Parathyroid adenoma (tissue), 2 donors: ENCODE measurements at regions not wholly inside any gene's neighbourhood (a gene's known extent, or its start where the extent isn't known, plus 50 kb on each side); places are given as distances from the start of the nearest gene placed in this dataset.
"Not testable (repeated sequence)": the region's sequence is repeated elsewhere in the genome, so short reads cannot be mapped to it uniquely, and the experiment has no call there.

ENCODE experiments used
- H2AFZ ChIP-seq: fragments of 300-600 bp; sonication (generic); one replicate; pipeline ENCODE4 v1.7.0; 2017; ENCODE audit warnings: antibody characterized with exemption, mild to moderate bottlenecking
- H3K27ac ChIP-seq: fragments of 300-600 bp; sonication (generic); one replicate; pipeline ENCODE4 v1.7.0; 2017
- H3K27me3 ChIP-seq: fragments of 300-600 bp; sonication (generic); one replicate; pipeline ENCODE4 v1.7.0; 2017; ENCODE audit warnings: low read length; ENCODE audit not compliant: control insufficient read depth, insufficient read depth
- H3K36me3 ChIP-seq: fragments of 300-600 bp; sonication (generic); one replicate; pipeline ENCODE4 v1.7.0; 2017; ENCODE audit warnings: low read length; ENCODE audit not compliant: control insufficient read depth, insufficient read depth
- H3K4me1 ChIP-seq: fragments of 300-600 bp; sonication (generic); one replicate; pipeline ENCODE4 v1.7.0; 2017; ENCODE audit warnings: control low read depth
- H3K4me2 ChIP-seq: fragments of 300-600 bp; sonication (generic); one replicate; pipeline ENCODE4 v1.7.0; 2017; ENCODE audit warnings: low read length
- H3K4me3 ChIP-seq: fragments of 300-600 bp; sonication (generic); one replicate; pipeline ENCODE4 v1.7.0; 2017; ENCODE audit warnings: low read depth, low read length
- H3K79me2 ChIP-seq: fragments of 300-600 bp; sonication (generic); one replicate; pipeline ENCODE4 v1.7.0; 2017; ENCODE audit warnings: control low read depth
- H3K9ac ChIP-seq: fragments of 300-600 bp; sonication (generic); one replicate; pipeline ENCODE4 v1.7.0; 2017; ENCODE audit warnings: mild to moderate bottlenecking
- H3K9me3 ChIP-seq: fragments of 300-600 bp; sonication (generic); one replicate; pipeline ENCODE4 v1.7.0; 2017; ENCODE audit warnings: low read length; ENCODE audit not compliant: control insufficient read depth
- CTCF ChIP-seq: fragments of 300-600 bp; sonication (generic); IDR thresholded peaks from one replicate; pipeline ENCODE4 v1.7.0; 2017; ENCODE audit warnings: antibody characterized with exemption, mild to moderate bottlenecking
- donor health status: primary hyperparathyroidism.

GRCh38 chr17:21511363-21512195 is 135.4 kb downstream of the KCNJ12 start:
- Histone ChIP-seq H3K27ac (no peak overlapping the region), H3K9me3 (no peaks in the 10 kb centered on the region), H3K36me3 (no peaks in the 10 kb centered on the region), H2AFZ (peak overlapping the region; percentile 70), H3K4me3 (peak overlapping the region; percentile 40), H3K9ac (no peak overlapping the region), H3K79me2 (no peaks in the 10 kb centered on the region), H3K4me1 (peaks cover 2% of the 10 kb centered on the region), H3K27me3 (no peaks in the 10 kb centered on the region), H3K4me2 (peak overlapping the region; percentile 75)
- TF ChIP-seq CTCF, result peak; percentile 83

- no peaks in the 10 kb centered on the region for H3K9me3 ChIP-seq
- no peaks in the 10 kb centered on the region for H3K27me3 ChIP-seq
- H3K79me2 ChIP-seq, result no peaks in the 10 kb centered on the region
- no peak overlapping the region for H3K27ac ChIP-seq
- H3K4me2 ChIP-seq, result peak overlapping the region; percentile 69
- peaks cover 2% of the 10 kb centered on the region for H3K4me1 ChIP-seq
- H3K9ac ChIP-seq, result no peak overlapping the region
- H2AFZ ChIP-seq, result peak overlapping the region; percentile 45
- TF ChIP-seq CTCF, result no peak
- peak overlapping the region; percentile 11 for H3K4me3 ChIP-seq
- no peaks in the 10 kb centered on the region for H3K36me3 ChIP-seq
These were observed 136.3 kb downstream of the KCNJ12 start for GRCh38 chr17:21512307-21513011.

GRCh38 chr17:21513012-21513570 is 136.9 kb downstream of the KCNJ12 start:
- H3K27ac ChIP-seq, result no peak overlapping the region
- no peaks in the 10 kb centered on the region for H3K36me3 ChIP-seq
- H3K9ac ChIP-seq, result no peak overlapping the region
- H3K4me3 ChIP-seq, result peak overlapping the region; percentile 11
- H2AFZ ChIP-seq, result peak overlapping the region; percentile 45
- no peaks in the 10 kb centered on the region for H3K9me3 ChIP-seq
- H3K4me1 ChIP-seq, result peaks cover 2% of the 10 kb centered on the region
- H3K79me2 ChIP-seq, result no peaks in the 10 kb centered on the region
- H3K4me2 ChIP-seq, result peak overlapping the region; percentile 69
- H3K27me3 ChIP-seq, result no peaks in the 10 kb centered on the region
- TF ChIP-seq CTCF, result peak; percentile 85

- H3K27ac ChIP-seq, H2AFZ ChIP-seq, H3K4me2 ChIP-seq, H3K4me3 ChIP-seq, H3K9ac ChIP-seq, H3K36me3 ChIP-seq, H3K79me2 ChIP-seq, H3K9me3 ChIP-seq, H3K27me3 ChIP-seq, H3K4me1 ChIP-seq: not testable (repeated sequence)
These were observed 138.4 kb downstream of the KCNJ12 start for GRCh38 chr17:21514567-21514966.

GRCh38 chr17:21517538-21518293 is 141.6 kb downstream of the KCNJ12 start:
- Histone ChIP-seq H3K36me3 (no peaks in the 10 kb centered on the region), H3K4me3 (no peak overlapping the region), H3K79me2 (no peaks in the 10 kb centered on the region), H3K27me3 (no peaks in the 10 kb centered on the region), H3K9me3 (no peaks in the 10 kb centered on the region), H2AFZ (no peak overlapping the region), H3K4me1 (no peaks in the 10 kb centered on the region), H3K27ac (no peak overlapping the region), H3K4me2 (no peak overlapping the region), H3K9ac (no peak overlapping the region)
- TF ChIP-seq CTCF, result no peak
